Nephron progenitor cell (in vitro differentiated cells): ENCODE measurements at regions not wholly inside any gene's neighbourhood (a gene's known extent, or its start where the extent isn't known, plus 50 kb on each side); places are given as distances from the start of the nearest gene placed in this dataset.

ENCODE experiments used
- DNase-seq: peaks from one replicate; pipeline ENCODE4 v3.0.0; 2021
- H3K27ac Mint-ChIP-seq: 2 replicates; pipeline ENCODE4 v1.8.0; 2021; ENCODE audit warnings: mild to moderate bottlenecking, moderate library complexity, mixed read lengths
- H3K27me3 Mint-ChIP-seq: 2 replicates; pipeline ENCODE4 v1.8.0; 2021; ENCODE audit warnings: mild to moderate bottlenecking, low read depth, mixed read lengths; ENCODE audit not compliant: poor library complexity
- H3K36me3 Mint-ChIP-seq: 2 replicates; pipeline ENCODE4 v1.8.0; 2021; ENCODE audit warnings: low read depth, mixed read lengths
- H3K4me1 Mint-ChIP-seq: 2 replicates; pipeline ENCODE4 v1.8.0; 2021; ENCODE audit warnings: mixed read lengths
- H3K4me3 Mint-ChIP-seq: 2 replicates; pipeline ENCODE4 v1.8.0; 2021; ENCODE audit warnings: mild to moderate bottlenecking, moderate library complexity, mixed read lengths
- H3K9me3 Mint-ChIP-seq: 2 replicates; pipeline ENCODE4 v1.8.0; 2021; ENCODE audit warnings: mild to moderate bottlenecking, moderate library complexity, mixed read lengths
- TF ChIP-seq, protein P1 (sequence below): fragments of 200-600 bp; sonication (generic); IDR thresholded peaks from 2 replicates; pipeline ENCODE4 v1.5.0; 2021; ENCODE audit warnings: antibody characterized with exemption

DNA sequence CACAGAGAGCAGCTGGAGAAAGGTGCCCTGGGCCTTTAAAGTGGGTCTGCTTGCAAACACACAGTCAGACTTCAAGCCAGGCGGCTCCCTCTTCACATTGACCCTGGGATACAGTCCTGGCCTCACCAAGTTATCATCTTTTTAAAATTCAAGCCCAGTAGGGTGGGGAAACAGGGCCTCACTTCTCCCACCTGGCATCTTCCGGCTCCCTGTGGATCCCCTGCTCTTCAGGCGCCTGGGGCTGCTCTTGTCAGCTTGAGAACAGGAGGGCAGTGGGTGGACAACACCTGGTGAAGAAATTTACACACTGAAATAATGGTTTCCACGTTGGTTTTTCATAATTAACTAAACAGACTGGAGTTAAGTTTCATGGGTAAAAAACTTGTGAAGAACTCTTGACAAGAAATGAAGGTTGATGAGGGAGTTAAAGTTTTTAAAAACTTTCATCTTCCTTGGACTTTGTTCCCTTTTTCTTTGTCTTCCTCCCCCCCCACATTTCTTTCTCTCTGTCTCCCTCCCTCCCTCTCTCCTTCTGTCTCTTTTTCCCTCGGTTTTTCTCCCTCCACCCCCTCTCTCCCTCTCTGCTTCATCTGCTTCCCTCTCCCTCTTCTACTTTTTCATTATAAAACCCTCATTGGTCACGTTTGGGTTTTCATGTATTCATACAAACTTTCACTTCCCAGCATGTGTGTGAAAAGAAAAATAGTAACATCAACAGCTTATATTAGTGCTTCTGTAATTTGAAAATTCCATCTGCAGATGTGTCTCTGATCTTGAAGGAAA, 219.6 kb downstream of the DMRT2 start:
- TF ChIP-seq, protein P1, sequence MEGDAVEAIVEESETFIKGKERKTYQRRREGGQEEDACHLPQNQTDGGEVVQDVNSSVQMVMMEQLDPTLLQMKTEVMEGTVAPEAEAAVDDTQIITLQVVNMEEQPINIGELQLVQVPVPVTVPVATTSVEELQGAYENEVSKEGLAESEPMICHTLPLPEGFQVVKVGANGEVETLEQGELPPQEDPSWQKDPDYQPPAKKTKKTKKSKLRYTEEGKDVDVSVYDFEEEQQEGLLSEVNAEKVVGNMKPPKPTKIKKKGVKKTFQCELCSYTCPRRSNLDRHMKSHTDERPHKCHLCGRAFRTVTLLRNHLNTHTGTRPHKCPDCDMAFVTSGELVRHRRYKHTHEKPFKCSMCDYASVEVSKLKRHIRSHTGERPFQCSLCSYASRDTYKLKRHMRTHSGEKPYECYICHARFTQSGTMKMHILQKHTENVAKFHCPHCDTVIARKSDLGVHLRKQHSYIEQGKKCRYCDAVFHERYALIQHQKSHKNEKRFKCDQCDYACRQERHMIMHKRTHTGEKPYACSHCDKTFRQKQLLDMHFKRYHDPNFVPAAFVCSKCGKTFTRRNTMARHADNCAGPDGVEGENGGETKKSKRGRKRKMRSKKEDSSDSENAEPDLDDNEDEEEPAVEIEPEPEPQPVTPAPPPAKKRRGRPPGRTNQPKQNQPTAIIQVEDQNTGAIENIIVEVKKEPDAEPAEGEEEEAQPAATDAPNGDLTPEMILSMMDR = no peak
- Mint-ChIP-seq H3K4me3 (no peak overlapping the region), H3K27me3 (peaks cover 13% of the 10 kb centered on the region), H3K9me3 (peaks cover 65% of the 10 kb centered on the region), H3K36me3 (no peaks in the 10 kb centered on the region), H3K4me1 (no peaks in the 10 kb centered on the region), H3K27ac (no peak overlapping the region)
- DNase-seq = no peak

- H3K36me3 Mint-ChIP-seq = no peaks in the 10 kb centered on the region
- H3K27ac Mint-ChIP-seq = no peak overlapping the region
- peaks cover 10% of the 10 kb centered on the region for H3K27me3 Mint-ChIP-seq
- H3K4me3 Mint-ChIP-seq = no peak overlapping the region
- TF ChIP-seq, protein P1 = no peak
- no peak for DNase-seq
- H3K4me1 Mint-ChIP-seq = no peaks in the 10 kb centered on the region
- peaks cover 62% of the 10 kb centered on the region for H3K9me3 Mint-ChIP-seq
These were observed 221.2 kb downstream of the DMRT2 start for GRCh38 chr9:1271367-1271766.

- DNase-seq = no peak
- Mint-ChIP-seq H3K27ac (no peak overlapping the region), H3K36me3 (no peaks in the 10 kb centered on the region), H3K27me3 (peaks cover 10% of the 10 kb centered on the region), H3K9me3 (peaks cover 62% of the 10 kb centered on the region), H3K4me1 (no peaks in the 10 kb centered on the region), H3K4me3 (no peak overlapping the region)
- TF ChIP-seq, protein P1 = no peak
These were observed 221.6 kb downstream of the DMRT2 start for GRCh38 chr9:1271786-1272185.

GRCh38 chr9:1272488-1272887, 222.3 kb downstream of the DMRT2 start:
- Mint-ChIP-seq H3K4me3 (no peak overlapping the region), H3K36me3 (no peaks in the 10 kb centered on the region), H3K27ac (no peak overlapping the region), H3K9me3 (peaks cover 55% of the 10 kb centered on the region), H3K4me1 (no peaks in the 10 kb centered on the region), H3K27me3 (peaks cover 10% of the 10 kb centered on the region)
- no peak for DNase-seq
- TF ChIP-seq, protein P1 = no peak

DNA sequence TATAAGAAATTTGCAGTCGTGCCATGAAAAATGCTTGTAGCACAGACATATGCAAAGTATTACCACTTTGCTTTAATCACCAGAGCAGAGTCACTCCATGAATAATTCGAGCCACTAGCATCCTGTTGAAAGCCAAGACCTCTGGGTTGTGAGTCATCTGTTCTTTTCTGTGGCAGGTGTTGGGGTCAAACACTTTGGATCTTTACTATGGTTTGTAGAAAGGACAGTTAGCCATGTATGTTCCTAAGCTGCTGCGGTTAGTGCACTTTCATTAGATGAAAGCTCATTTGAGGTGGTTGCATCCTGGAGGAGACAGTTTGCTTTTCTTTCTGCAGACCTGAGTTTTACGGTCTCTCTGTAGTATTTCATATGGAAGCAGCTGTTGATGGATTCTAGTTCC, 223.7 kb downstream of the DMRT2 start:
- H3K36me3 Mint-ChIP-seq = no peaks in the 10 kb centered on the region
- no peak overlapping the region for H3K27ac Mint-ChIP-seq
- H3K9me3 Mint-ChIP-seq = peaks cover 47% of the 10 kb centered on the region
- H3K4me3 Mint-ChIP-seq = no peak overlapping the region
- H3K27me3 Mint-ChIP-seq = peaks cover 10% of the 10 kb centered on the region
- DNase-seq = no peak
- TF ChIP-seq, protein P1 = no peak
- H3K4me1 Mint-ChIP-seq = no peaks in the 10 kb centered on the region

- H3K36me3 Mint-ChIP-seq = no peaks in the 10 kb centered on the region
- H3K4me3 Mint-ChIP-seq = no peak overlapping the region
- no peaks in the 10 kb centered on the region for H3K4me1 Mint-ChIP-seq
- peaks cover 50% of the 10 kb centered on the region for H3K9me3 Mint-ChIP-seq
- TF ChIP-seq, protein P1 = no peak
- DNase-seq = no peak
- H3K27me3 Mint-ChIP-seq = peaks cover 10% of the 10 kb centered on the region
- H3K27ac Mint-ChIP-seq = no peak overlapping the region
These were observed 224.2 kb downstream of the DMRT2 start for GRCh38 chr9:1274334-1274733.
